SHP77 treated with DMSO at 0.1 percent for 48 hours (cell line): ENCODE measurements at regions not wholly inside any gene's neighbourhood (a gene's known extent, or its start where the extent isn't known, plus 50 kb on each side); places are given as distances from the start of the nearest gene placed in this dataset.
A peak's percentile ranks its signal among the peaks of the same experiment; 100 is the strongest.
"Not testable (repeated sequence)": the region's sequence is repeated elsewhere in the genome, so short reads cannot be mapped to it uniquely, and the experiment has no call there.

Experiments used
- DNase-seq: peaks from one replicate; lab custom pipeline; 2025; lab: John Stamatoyannopoulos, UW

DNA sequence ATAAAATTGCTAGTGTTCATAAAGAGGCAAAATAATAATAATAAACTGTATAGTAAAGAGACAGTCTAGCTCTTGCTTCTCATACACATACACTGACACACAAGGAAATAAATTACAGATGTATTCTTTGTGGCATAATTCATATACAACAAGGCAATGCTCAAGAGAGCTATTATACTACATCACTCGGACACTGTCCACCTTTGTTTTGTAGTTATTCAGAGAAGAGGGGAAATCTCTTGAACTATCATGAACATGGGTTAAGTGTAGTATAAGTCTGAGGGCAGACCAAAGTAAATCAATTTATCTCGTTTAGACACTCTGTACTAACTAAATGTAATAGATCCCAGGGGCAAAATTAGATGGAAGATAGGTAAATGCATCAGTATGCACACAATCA lies 72.7 kb upstream of the PHIP start:
- no peak for DNase-seq

GRCh38 chr6:79149884-79150283 lies 71.8 kb upstream of the PHIP start:
- DNase-seq = no peak

- DNase-seq = no peak
These were observed 68.4 kb upstream of the PHIP start for GRCh38 chr6:79146421-79146820.

DNA sequence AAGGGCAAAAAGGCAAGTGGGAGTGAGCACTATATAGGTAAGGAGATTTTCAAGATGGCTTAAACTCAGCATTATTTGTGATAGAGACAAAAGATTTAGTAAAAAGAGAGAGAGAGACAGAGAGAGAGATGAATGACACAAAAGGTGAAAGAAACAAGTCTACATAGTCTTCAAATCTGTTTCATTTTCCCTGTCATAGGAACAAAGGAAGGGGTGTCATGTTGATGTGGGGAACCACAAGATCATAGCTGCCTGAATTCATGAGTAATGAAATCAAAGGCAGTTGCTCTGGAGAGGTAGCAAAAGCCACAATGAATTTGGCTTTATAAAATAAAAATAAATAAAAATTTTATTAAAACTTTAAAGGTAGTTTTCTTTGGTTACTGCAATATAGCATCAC lies 67.2 kb upstream of the PHIP start:
- DNase-seq = no peak

- DNase-seq = no peak
These were observed 65.4 kb upstream of the PHIP start for GRCh38 chr6:79143320-79143898.

- DNase-seq = no peak
These were observed 60.1 kb upstream of the PHIP start for GRCh38 chr6:79138146-79138545.

- no peak for DNase-seq
These were observed 59.6 kb upstream of the PHIP start for GRCh38 chr6:79137671-79138070.

- no peak for DNase-seq
These were observed 58.0 kb upstream of the PHIP start for GRCh38 chr6:79135973-79136470.

- DNase-seq = peak; percentile 46
These were observed 56.8 kb upstream of the PHIP start for GRCh38 chr6:79134699-79135474.

DNA sequence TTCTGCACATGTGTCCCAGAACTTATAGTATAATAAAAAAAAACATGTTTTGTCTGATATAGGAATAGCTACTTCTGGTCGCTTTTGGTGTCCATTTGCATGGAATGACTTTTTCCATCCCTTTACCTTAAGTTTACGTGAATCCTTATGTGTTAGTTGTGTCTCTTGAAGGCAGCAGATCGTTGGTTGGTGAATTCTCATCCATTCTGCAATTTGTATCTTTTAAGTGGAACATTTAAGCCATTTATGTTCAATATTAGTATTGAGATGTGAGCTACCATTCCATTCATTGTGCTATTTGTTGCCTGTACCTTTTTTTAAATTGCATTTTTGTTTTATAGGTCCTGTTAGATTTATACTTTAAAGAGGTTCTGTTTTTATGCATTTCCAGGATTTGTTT lies 55.1 kb upstream of the PHIP start:
- DNase-seq = no peak

DNA sequence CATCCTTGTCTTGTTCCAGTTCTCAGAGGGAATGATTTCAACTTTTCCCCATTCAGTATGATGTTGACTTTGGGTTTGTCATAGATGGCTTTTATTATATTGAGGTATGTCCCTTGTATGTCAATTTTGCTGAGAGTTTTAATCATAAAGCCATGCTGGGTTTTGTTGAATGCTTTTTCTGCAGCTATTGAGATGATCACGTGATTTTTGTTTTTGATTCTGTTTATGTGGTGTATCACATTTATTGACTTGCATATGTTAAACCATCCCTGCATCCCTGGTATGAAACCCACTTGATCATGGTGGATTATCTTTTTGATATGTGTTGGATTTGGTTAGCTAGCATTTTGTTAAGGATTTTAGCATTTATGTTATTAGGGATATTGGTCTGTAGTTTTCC lies 53.2 kb upstream of the PHIP start:
- DNase-seq = not testable (repeated sequence)
